T-helper 1 cell treated with Interleukin-12 subunit alpha and Interleukin-12 subunit beta and Interleukin-4 antibody, amounts not matched to agents 30 ng/mL and 1 ng/mL, for 36 hours (primary cell): ENCODE measurements at regions not wholly inside any gene's neighbourhood (a gene's known extent, or its start where the extent isn't known, plus 50 kb on each side); places are given as distances from the start of the nearest gene placed in this dataset.
"Not testable (repeated sequence)": the region's sequence is repeated elsewhere in the genome, so short reads cannot be mapped to it uniquely, and the experiment has no call there.

Experiments
- intact Hi-C: fragments of 100-400 bp; cut with micrococcal nuclease; formaldehyde crosslinking; loops from one replicate; pipeline ENCODE4 v1.15.1; 2024

- intact Hi-C loops, result loop anchor here (10.0 kb wide), 1 partner anchor 62 kb away; no protein-coding TSS in a partner anchor
Measured at GRCh38 chr7:83882551-83882950, 233.6 kb upstream of the SEMA3E start.

GRCh38 chr7:83879063-83879462, 230.1 kb upstream of the SEMA3E start:
- intact Hi-C loops, result no loop called here

GRCh38 chr7:83878614-83879013, 229.7 kb upstream of the SEMA3E start:
- intact Hi-C loops, result no loop called here

GRCh38 chr7:83876593-83876992, 227.7 kb upstream of the SEMA3E start:
- intact Hi-C loops, result no loop called here

- intact Hi-C loops, result no loop called here
Measured at GRCh38 chr7:83873459-83873858, 224.5 kb upstream of the SEMA3E start.

- intact Hi-C loops, result no loop called here
Measured at GRCh38 chr7:83872501-83872900, 223.6 kb upstream of the SEMA3E start.

- intact Hi-C loops, result no loop called here
Measured at GRCh38 chr7:83870515-83870914, 221.6 kb upstream of the SEMA3E start.

- intact Hi-C loops, result no loop called here
Measured at GRCh38 chr7:83866582-83866981, 217.6 kb upstream of the SEMA3E start.

- intact Hi-C loops, result no loop called here
Measured at GRCh38 chr7:83864551-83864950, 215.6 kb upstream of the SEMA3E start.

- intact Hi-C loops, result no loop called here
Measured at GRCh38 chr7:83863906-83864305, 215.0 kb upstream of the SEMA3E start.

- intact Hi-C loops, result no loop called here
Measured at GRCh38 chr7:83861876-83862275, 212.9 kb upstream of the SEMA3E start.

- intact Hi-C loops, result no loop called here
Measured at GRCh38 chr7:83859827-83860226, 210.9 kb upstream of the SEMA3E start.

GRCh38 chr7:83857691-83858090, 208.8 kb upstream of the SEMA3E start:
- intact Hi-C loops, result no loop called here

- intact Hi-C loops, result no loop called here
Measured at GRCh38 chr7:83856094-83856493, 207.2 kb upstream of the SEMA3E start.

- intact Hi-C loops, result no loop called here
Measured at GRCh38 chr7:83852136-83852535, 203.2 kb upstream of the SEMA3E start.

GRCh38 chr7:83851551-83851950, 202.6 kb upstream of the SEMA3E start:
- intact Hi-C loops, result no loop called here

GRCh38 chr7:83850941-83851340, 202.0 kb upstream of the SEMA3E start:
- intact Hi-C loops, result no loop called here

- intact Hi-C loops, result no loop called here
Measured at GRCh38 chr7:83850125-83850524, 201.2 kb upstream of the SEMA3E start.

GRCh38 chr7:83849131-83849530, 200.2 kb upstream of the SEMA3E start:
- intact Hi-C loops, result no loop called here

- intact Hi-C loops, result no loop called here
Measured at GRCh38 chr7:83842894-83843293, 194.0 kb upstream of the SEMA3E start.

- intact Hi-C loops, result no loop called here
Measured at GRCh38 chr7:83837683-83838082, 188.7 kb upstream of the SEMA3E start.

GRCh38 chr7:83836028-83836427, 187.1 kb upstream of the SEMA3E start:
- intact Hi-C loops, result no loop called here

GRCh38 chr7:83835424-83835823, 186.5 kb upstream of the SEMA3E start:
- intact Hi-C loops, result no loop called here

- intact Hi-C loops, result not testable (repeated sequence)
Measured at GRCh38 chr7:83833721-83834120, 184.8 kb upstream of the SEMA3E start.
